Muscle layer of duodenum (tissue), 2 donors: ENCODE measurements at regions not wholly inside any gene's neighbourhood (a gene's known extent, or its start where the extent isn't known, plus 50 kb on each side); places are given as distances from the start of the nearest gene placed in this dataset.

Experiments
- H3K27ac ChIP-seq: one replicate; pipeline ENCODE4 v1.7.0; 2013; ENCODE audit warnings: mild to moderate bottlenecking, low read length
- H3K27me3 ChIP-seq: one replicate; pipeline ENCODE4 v1.7.0; 2013; ENCODE audit warnings: low read depth, mild to moderate bottlenecking, control low read depth, low read length
- H3K36me3 ChIP-seq, 2 donors: one replicate each; pipeline ENCODE4 v1.7.0; 2013; ENCODE audit warnings: low read length in 2 of 2, control low read depth in 1 of 2, mild to moderate bottlenecking in 1 of 2; ENCODE audit not compliant: insufficient read depth in 2 of 2, control insufficient read depth in 1 of 2
- H3K4me1 ChIP-seq, 2 donors: one replicate each; pipeline ENCODE4 v1.7.0; 2013; ENCODE audit warnings: low read length in 2 of 2, mild to moderate bottlenecking in 2 of 2, control low read depth in 1 of 2, moderate library complexity in 1 of 2; ENCODE audit not compliant: insufficient read depth in 2 of 2, control insufficient read depth in 1 of 2
- H3K4me3 ChIP-seq, 2 donors: one replicate each; pipeline ENCODE4 v1.7.0; 2013; ENCODE audit warnings: low read length in 2 of 2, low read depth in 1 of 2, mild to moderate bottlenecking in 1 of 2
- H3K9me3 ChIP-seq, 2 donors: one replicate each; pipeline ENCODE4 v1.7.0; 2013; ENCODE audit warnings: low read length in 2 of 2, control low read depth in 1 of 2, mild to moderate bottlenecking in 1 of 2; ENCODE audit not compliant: control insufficient read depth in 1 of 2
- donor health status: healthy.

DNA sequence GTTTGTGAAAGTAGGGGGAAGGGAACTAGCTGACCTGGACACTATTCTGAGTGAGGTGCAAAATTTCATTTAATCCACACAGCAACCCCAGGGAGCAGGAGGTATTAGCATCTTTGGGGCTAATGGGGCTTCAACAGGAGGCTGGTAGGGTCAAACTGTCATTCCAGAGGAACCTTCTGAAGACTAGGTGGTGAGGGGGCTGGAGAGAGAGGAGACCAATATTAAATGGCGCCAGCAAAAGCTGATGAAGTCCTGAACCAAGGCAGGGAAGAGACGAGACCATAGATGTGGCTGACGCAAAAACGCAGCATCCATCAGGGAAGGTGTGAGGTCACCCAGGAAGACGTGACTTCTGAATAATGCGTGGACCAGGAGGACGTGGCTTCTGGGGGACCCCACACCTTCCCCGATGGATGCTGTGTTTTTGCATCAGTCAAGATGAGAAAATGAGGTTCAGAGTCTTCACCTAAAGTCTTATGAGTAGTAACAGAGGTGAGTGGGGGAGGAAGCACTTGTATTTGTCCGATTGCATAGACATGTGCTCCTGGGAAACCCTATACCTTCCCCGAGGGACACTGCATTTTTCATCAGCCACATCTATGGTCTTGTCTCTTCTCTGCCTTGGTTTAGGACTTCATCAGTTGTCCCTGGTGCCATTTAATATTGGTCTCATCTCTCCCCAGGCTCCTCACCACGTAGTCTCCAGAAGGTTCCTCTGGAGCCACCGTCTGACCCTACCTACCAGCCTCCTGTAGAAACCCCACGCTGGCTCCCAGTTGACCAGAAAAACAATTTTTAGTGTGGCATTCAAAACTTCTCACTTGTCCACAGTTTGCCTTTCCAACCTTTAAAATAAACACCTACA, 188.6 kb downstream of the MYCN start:
- Histone ChIP-seq H3K4me3 (no peak overlapping the region), H3K27ac (no peak overlapping the region), H3K27me3 (no peaks in the 10 kb centered on the region), H3K4me1 (no peaks in the 10 kb centered on the region), H3K36me3 (no peaks in the 10 kb centered on the region), H3K9me3 (no peaks in the 10 kb centered on the region)

GRCh38 chr2:16127958-16128357, 187.6 kb downstream of the MYCN start:
- Histone ChIP-seq H3K4me3 (no peak overlapping the region), H3K27ac (no peak overlapping the region)

DNA sequence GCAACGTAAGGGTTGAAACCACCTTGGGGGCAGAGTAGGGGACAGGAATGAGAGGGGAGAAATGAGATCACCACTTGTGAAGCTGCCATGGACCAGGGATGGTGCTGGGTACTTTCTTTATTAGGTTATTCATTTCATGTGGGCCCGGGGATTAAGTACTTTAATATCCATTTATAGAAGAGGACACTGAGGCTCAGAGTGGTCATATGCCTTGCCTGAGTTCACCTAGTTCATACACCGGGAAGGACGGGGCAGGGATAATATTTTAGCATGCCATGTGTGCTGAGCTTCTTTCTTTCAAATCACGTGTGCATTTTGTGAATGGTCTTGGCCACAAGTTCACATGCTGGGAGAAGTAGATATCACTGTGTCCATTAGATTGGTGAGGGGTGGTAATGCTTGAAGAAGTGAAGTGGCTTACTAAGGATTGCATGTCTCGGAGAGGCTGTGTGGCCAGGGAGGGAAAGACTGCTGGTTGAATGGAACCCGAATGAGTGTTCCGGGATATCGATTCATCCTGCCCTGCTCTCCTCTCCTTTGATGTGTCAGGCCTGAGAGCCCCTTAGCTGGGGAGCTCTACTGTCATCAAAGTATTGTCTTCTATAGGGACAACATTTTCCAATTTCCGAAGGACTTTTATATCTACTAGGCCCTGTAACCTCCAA, 187.1 kb downstream of the MYCN start:
- no peaks in the 10 kb centered on the region for H3K27me3 ChIP-seq
- no peaks in the 10 kb centered on the region for H3K36me3 ChIP-seq
- H3K4me3 ChIP-seq, result no peak overlapping the region
- no peak overlapping the region for H3K27ac ChIP-seq
- H3K4me1 ChIP-seq, result no peaks in the 10 kb centered on the region
- no peaks in the 10 kb centered on the region for H3K9me3 ChIP-seq

More at GRCh38 chr2:16127958-16128357, 187.6 kb downstream of the MYCN start:
- no peaks in the 10 kb centered on the region for H3K9me3 ChIP-seq
- no peaks in the 10 kb centered on the region for H3K36me3 ChIP-seq
- H3K27me3 ChIP-seq, result no peaks in the 10 kb centered on the region
- no peaks in the 10 kb centered on the region for H3K4me1 ChIP-seq

DNA sequence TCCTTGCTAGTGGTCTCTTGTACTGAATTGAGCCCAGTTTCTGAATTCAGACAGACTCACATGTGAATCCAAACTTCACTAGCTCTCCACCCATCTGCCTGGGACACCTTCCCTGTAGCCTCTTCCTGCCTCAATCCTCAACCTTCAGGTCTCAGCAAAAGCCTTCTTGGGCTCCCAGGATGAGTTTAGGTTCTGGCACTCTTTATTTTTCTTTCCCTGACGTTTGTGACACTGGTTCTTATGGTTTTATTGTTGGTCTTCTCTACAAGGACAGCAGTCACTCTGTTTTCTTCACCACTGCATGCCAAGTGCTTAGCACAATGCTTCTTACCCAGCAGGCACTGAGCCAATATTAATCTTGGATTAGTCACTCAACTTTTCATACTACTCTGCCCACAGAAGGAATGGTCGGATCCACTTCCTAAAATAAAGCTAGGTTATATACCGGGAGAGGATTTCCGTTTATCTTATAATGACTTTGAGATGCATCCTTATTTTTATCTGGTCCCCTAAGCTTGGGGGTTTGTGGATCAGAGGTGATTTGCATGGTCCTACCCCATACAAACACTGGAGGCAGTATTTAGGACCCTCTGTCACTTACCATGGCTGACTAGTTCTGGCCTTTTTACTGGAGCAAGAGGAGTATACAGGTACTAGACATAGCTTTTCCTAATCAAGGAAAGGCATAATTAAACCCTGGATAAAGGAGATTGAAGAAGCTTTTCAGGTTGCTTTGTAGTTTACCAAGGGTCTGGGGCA, 186.3 kb downstream of the MYCN start:
- Histone ChIP-seq H3K4me1 (no peaks in the 10 kb centered on the region), H3K4me3 (no peak overlapping the region), H3K27me3 (no peaks in the 10 kb centered on the region), H3K9me3 (peaks cover 0 to under 1% of the 10 kb centered on the region in 2 donors), H3K27ac (no peak overlapping the region), H3K36me3 (no peaks in the 10 kb centered on the region)

- no peak overlapping the region for H3K27ac ChIP-seq
Measured at GRCh38 chr2:16125614-16126516, 185.5 kb downstream of the MYCN start.

DNA sequence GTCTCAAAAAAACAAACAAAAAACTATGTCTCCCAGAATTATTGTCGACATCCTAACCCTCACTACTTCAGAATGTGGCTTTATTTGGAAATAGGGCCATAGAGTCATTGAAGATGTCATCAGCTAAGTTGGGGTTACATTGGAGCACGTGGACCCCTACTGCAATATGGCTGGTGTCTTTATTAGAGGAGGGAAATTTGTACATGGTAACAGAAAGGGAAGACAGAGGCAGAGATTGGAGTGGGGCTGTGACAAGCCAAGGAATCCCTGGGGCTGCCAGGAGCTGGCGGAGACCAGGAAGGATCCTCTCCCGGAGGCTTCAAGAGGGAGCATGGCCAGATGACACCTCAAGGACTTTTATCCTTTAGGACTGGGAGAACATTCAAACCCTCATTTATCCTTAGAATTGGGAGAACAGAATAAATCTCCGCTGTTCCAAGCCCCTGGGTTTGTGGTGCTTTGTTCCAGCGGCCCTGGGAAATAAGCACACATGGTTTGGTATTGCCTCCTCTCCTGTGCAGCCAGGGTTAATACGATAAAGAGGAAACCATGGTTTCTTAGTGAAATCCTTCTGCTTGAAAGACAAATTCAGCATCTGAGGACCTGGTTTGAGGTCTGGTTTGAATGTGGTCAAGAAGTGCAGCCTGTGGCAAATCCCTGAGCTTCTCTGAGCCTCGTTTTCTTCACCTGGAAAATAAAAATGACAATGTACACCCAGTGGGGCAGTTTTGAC, 184.7 kb downstream of the MYCN start:
- H3K27ac ChIP-seq, result no peak overlapping the region

More at GRCh38 chr2:16125614-16126516, 185.5 kb downstream of the MYCN start:
- H3K9me3 ChIP-seq, result peaks cover 4 to 5% of the 10 kb centered on the region in 2 donors
- no peaks in the 10 kb centered on the region for H3K4me1 ChIP-seq
- H3K27me3 ChIP-seq, result no peaks in the 10 kb centered on the region
- H3K4me3 ChIP-seq, result no peak overlapping the region
- H3K36me3 ChIP-seq, result no peaks in the 10 kb centered on the region

DNA sequence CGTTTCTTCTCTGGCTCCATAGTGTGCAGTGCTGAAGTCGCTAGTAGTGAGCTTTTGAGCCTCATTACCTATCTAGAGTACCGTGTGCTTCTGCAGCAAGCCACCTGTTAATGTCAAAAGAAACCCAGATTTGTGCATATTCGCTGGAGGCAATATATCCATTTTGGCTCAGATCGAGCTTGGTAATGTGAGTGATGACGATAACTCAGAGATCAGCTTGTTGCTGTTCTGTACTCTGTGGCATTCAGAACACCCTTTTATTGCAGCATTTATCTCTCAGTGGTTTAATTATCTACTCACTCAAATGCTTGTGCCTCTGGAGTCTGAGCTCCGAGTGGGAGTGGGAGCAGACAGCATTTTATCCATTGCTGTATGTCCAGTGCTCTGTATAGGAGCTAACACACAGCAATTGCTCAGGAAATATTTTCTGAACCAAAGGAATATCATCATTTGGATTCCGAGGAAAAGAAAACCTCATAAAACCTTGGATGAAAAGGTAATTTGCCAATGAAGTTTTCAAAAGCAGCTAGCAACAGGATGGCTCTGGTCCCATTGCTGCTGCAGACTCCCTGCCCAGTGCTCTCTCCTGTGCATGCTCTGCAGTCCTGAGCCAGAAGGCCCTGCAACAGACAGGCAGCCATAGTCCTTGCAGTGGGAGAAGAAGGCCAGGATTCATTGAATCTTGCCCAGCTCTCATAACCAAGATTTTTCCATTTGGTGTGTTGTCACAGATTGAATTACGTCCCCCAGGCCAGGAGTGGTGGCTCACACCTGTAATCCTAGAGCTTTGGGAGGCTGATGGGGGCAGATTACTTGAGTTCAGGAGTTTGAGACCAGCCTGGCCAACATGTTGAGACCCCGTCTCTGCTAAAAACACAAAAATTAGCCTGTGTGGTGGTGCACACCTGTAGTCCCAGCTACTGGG, 183.8 kb downstream of the MYCN start:
- no peaks in the 10 kb centered on the region for H3K36me3 ChIP-seq
- no peaks in the 10 kb centered on the region for H3K27me3 ChIP-seq
- H3K4me1 ChIP-seq, result no peaks in the 10 kb centered on the region
- H3K4me3 ChIP-seq, result no peak overlapping the region
- peaks cover 4 to 5% of the 10 kb centered on the region in 2 donors for H3K9me3 ChIP-seq
- H3K27ac ChIP-seq, result no peak overlapping the region

More for the DNA sequence above, 184.7 kb downstream of the MYCN start:
- Histone ChIP-seq H3K4me3 (no peak overlapping the region), H3K9me3 (peaks cover 4 to 5% of the 10 kb centered on the region in 2 donors), H3K4me1 (no peaks in the 10 kb centered on the region), H3K27me3 (no peaks in the 10 kb centered on the region), H3K36me3 (no peaks in the 10 kb centered on the region)

- no peak overlapping the region for H3K27ac ChIP-seq
- no peaks in the 10 kb centered on the region for H3K27me3 ChIP-seq
- H3K4me3 ChIP-seq, result no peak overlapping the region
- H3K9me3 ChIP-seq, result peaks cover 4 to 5% of the 10 kb centered on the region in 2 donors
- H3K4me1 ChIP-seq, result no peaks in the 10 kb centered on the region
- H3K36me3 ChIP-seq, result no peaks in the 10 kb centered on the region
Measured at GRCh38 chr2:16123421-16123820, 183.1 kb downstream of the MYCN start.

GRCh38 chr2:16122556-16122955, 182.2 kb downstream of the MYCN start:
- Histone ChIP-seq H3K4me3 (no peak overlapping the region), H3K4me1 (no peaks in the 10 kb centered on the region), H3K27me3 (no peaks in the 10 kb centered on the region), H3K9me3 (peaks cover 4 to 5% of the 10 kb centered on the region in 2 donors), H3K36me3 (no peaks in the 10 kb centered on the region), H3K27ac (no peak overlapping the region)
